ENCODE measurements at regions not wholly inside any gene's neighbourhood (a gene's known extent, or its start where the extent isn't known, plus 50 kb on each side); places are given as distances from the start of the nearest gene placed in this dataset.
"Not testable (repeated sequence)": the region's sequence is repeated elsewhere in the genome, so short reads cannot be mapped to it uniquely, and the experiment has no call there.

- H4K20me1 ChIP-seq (ENCODE audit: insufficient read depth), result no peaks in the 10 kb centered on the region
- no peak overlapping the region for H3K27ac ChIP-seq (ENCODE audit: low read depth, low read length)
- ChIA-PET RAD21 (ENCODE audit: low non-redundant PET in 1 of 2, low total read pairs in 2 of 2, uncharacterized antibody in 2 of 2, unreplicated experiment in 2 of 2) (no interaction called here), POLR2A (no interaction called here), CTCF (no interaction called here)
- BruUV-seq (replicated peaks), result no TSS peak
- H3K9ac ChIP-seq (ENCODE audit: low read length), result no peak overlapping the region
- no peaks in the 10 kb centered on the region for H3K9me2 ChIP-seq (ENCODE audit: insufficient read depth)
- no peak for ATAC-seq
- H2AFZ ChIP-seq (ENCODE audit: low read depth, low read length, poor library complexity, severe bottlenecking), result no peak overlapping the region
- DNase-seq (ENCODE audit: low read depth, low spot score), result no peak
- peaks cover 0 to 18% of the 10 kb centered on the region in 2 experiments; a peak in 1 of 4 replicates for H3K9me3 ChIP-seq (ENCODE audit: control insufficient read depth in 1 of 2, insufficient read depth in 1 of 2, low read depth in 1 of 2, low read length in 2 of 2)
- H3K4me2 ChIP-seq (ENCODE audit: low read length), result no peak overlapping the region
- no peaks in the 10 kb centered on the region for H3K36me3 ChIP-seq (ENCODE audit: control insufficient read depth in 1 of 2, insufficient read depth in 2 of 2, low read length in 2 of 2)
- no peaks in the 10 kb centered on the region for H3K27me3 ChIP-seq (ENCODE audit: insufficient read depth, low read length)
- no peak for TF ChIP-seq ELF1 (IDR thresholded peaks at IDR 0.05; ENCODE audit: borderline replicate concordance, low read depth)
- TF ChIP-seq ATF3 (IDR thresholded peaks at IDR 0.05), result no peak
- TF ChIP-seq YY1 (IDR thresholded peaks at IDR 0.05; ENCODE audit: extremely low read depth, insufficient replicate concordance, low read depth, low read length), result no peak
- TF ChIP-seq ZFX (IDR thresholded peaks at IDR 0.05), result no peak
- TF ChIP-seq EZH2 (IDR thresholded peaks at IDR 0.05), result no peak
- TF ChIP-seq CBX3 (IDR thresholded peaks at IDR 0.05; ENCODE audit: low read depth), result no peak
- TF ChIP-seq ZBTB33 (IDR thresholded peaks at IDR 0.05; ENCODE audit: extremely low read depth, insufficient replicate concordance, low read length), result no peak
- no peak for TF ChIP-seq REST (IDR thresholded peaks at IDR 0.05; ENCODE audit: low read depth)
- TF ChIP-seq FOSL1 (IDR thresholded peaks at IDR 0.05; ENCODE audit: low read depth), result no peak
- TF ChIP-seq RAD21 (IDR thresholded peaks at IDR 0.05; ENCODE audit: low read depth), result no peak
- H3K4me1 ChIP-seq (ENCODE audit: control insufficient read depth in 1 of 2, insufficient read depth in 2 of 2, low read length in 2 of 2), result no peaks in the 10 kb centered on the region
- intact Hi-C loops (cut with micrococcal nuclease), result no loop called here
- no peaks in the 10 kb centered on the region for H3K79me2 ChIP-seq (ENCODE audit: insufficient read depth, low read length)
- no peak overlapping the region for H3K4me3 ChIP-seq (replicated peaks in 1 of 2; ENCODE audit: low read depth in 1 of 2, low read length in 2 of 2)
These were observed 57.8 kb upstream of the ANKRD30A start for GRCh38 chr10:37067576-37067975.

GRCh38 chr10:37062296-37062695, 63.1 kb upstream of the ANKRD30A start:
- H3K4me2 ChIP-seq (ENCODE audit: low read length); H3K27ac ChIP-seq (ENCODE audit: low read depth, low read length); POLR2A ChIA-PET; BruUV-seq (replicated peaks); H3K79me2 ChIP-seq (ENCODE audit: insufficient read depth, low read length); ATAC-seq; H4K20me1 ChIP-seq (ENCODE audit: insufficient read depth); H3K4me3 ChIP-seq (replicated peaks in 1 of 2; ENCODE audit: low read depth in 1 of 2, low read length in 2 of 2); intact Hi-C loops (cut with micrococcal nuclease); H3K9ac ChIP-seq (ENCODE audit: low read length); H3K27me3 ChIP-seq (ENCODE audit: insufficient read depth, low read length); H3K36me3 ChIP-seq (ENCODE audit: control insufficient read depth in 1 of 2, insufficient read depth in 2 of 2, low read length in 2 of 2); RAD21 ChIA-PET (ENCODE audit: low non-redundant PET in 1 of 2, low total read pairs in 2 of 2, uncharacterized antibody in 2 of 2, unreplicated experiment in 2 of 2); H3K9me2 ChIP-seq (ENCODE audit: insufficient read depth); DNase-seq (ENCODE audit: low read depth, low spot score); H3K4me1 ChIP-seq (ENCODE audit: control insufficient read depth in 1 of 2, insufficient read depth in 2 of 2, low read length in 2 of 2); H2AFZ ChIP-seq (ENCODE audit: low read depth, low read length, poor library complexity, severe bottlenecking); CTCF ChIA-PET: not testable (repeated sequence)
- peaks cover 4 to 17% of the 10 kb centered on the region in 2 experiments; a peak in 2 of 4 replicates for H3K9me3 ChIP-seq (ENCODE audit: control insufficient read depth in 1 of 2, insufficient read depth in 1 of 2, low read depth in 1 of 2, low read length in 2 of 2)
